HG02623 (cell line): ENCODE measurements at regions not wholly inside any gene's neighbourhood (a gene's known extent, or its start where the extent isn't known, plus 50 kb on each side); places are given as distances from the start of the nearest gene placed in this dataset.
"Not testable (repeated sequence)": the region's sequence is repeated elsewhere in the genome, so short reads cannot be mapped to it uniquely, and the experiment has no call there.

Experiments
- ATAC-seq: cut with Tn5 transposase; IDR thresholded peaks from one replicate; pipeline ENCODE4 v1.9.1; 2021; ENCODE audit warnings: moderate library complexity; ENCODE audit not compliant: unreplicated experiment

- ATAC-seq = no peak
Observed at GRCh38 chr10:57395923-57396322, 871.8 kb downstream of the IPMK start.

GRCh38 chr10:57367412-57367811 is 900.3 kb downstream of the IPMK start:
- no peak for ATAC-seq

GRCh38 chr10:57362811-57363210 is 904.9 kb downstream of the IPMK start:
- ATAC-seq = peak; percentile 70

- no peak for ATAC-seq
Observed at GRCh38 chr10:57353403-57354003, 914.2 kb downstream of the IPMK start.

GRCh38 chr10:57351076-57351475 is 916.6 kb downstream of the IPMK start:
- no peak for ATAC-seq

GRCh38 chr10:57341294-57341693 is 926.4 kb downstream of the IPMK start:
- ATAC-seq = no peak

GRCh38 chr10:57338823-57339558 is 928.7 kb downstream of the IPMK start:
- peak; percentile 72 for ATAC-seq

GRCh38 chr10:57336865-57337264 is 930.8 kb downstream of the IPMK start:
- no peak for ATAC-seq

- ATAC-seq = no peak
Observed at GRCh38 chr10:57336341-57336740, 931.4 kb downstream of the IPMK start.

- ATAC-seq = no peak
Observed at GRCh38 chr10:57334523-57334922, 933.2 kb downstream of the IPMK start.

- no peak for ATAC-seq
Observed at GRCh38 chr10:57333880-57334279, 933.8 kb downstream of the IPMK start.

GRCh38 chr10:57321400-57321854 is 946.3 kb downstream of the IPMK start:
- not testable (repeated sequence) for ATAC-seq

- no peak for ATAC-seq
Observed at GRCh38 chr10:57320416-57320815, 947.3 kb downstream of the IPMK start.

- ATAC-seq = no peak
Observed at GRCh38 chr10:57314046-57314445, 953.0 kb upstream of the ZWINT start.

GRCh38 chr10:57303566-57303965 is 942.5 kb upstream of the ZWINT start:
- ATAC-seq = no peak

GRCh38 chr10:57300718-57301117 is 939.7 kb upstream of the ZWINT start:
- ATAC-seq = no peak

- no peak for ATAC-seq
Observed at GRCh38 chr10:57294698-57295097, 933.6 kb upstream of the ZWINT start.

GRCh38 chr10:57288754-57289153 is 927.7 kb upstream of the ZWINT start:
- ATAC-seq = no peak

GRCh38 chr10:57262892-57263291 is 901.8 kb upstream of the ZWINT start:
- ATAC-seq = no peak

- no peak for ATAC-seq
Observed at GRCh38 chr10:57260175-57260574, 899.1 kb upstream of the ZWINT start.

- no peak for ATAC-seq
Observed at GRCh38 chr10:57249615-57250281, 888.7 kb upstream of the ZWINT start.

GRCh38 chr10:57247271-57247670 is 886.2 kb upstream of the ZWINT start:
- no peak for ATAC-seq
